Epithelial cell of esophagus (primary cell): ENCODE measurements at regions not wholly inside any gene's neighbourhood (a gene's known extent, or its start where the extent isn't known, plus 50 kb on each side); places are given as distances from the start of the nearest gene placed in this dataset.

Experiments used
- DNase-seq: peaks from one replicate; pipeline ENCODE4 v3.0.0; 2010; ENCODE audit warnings: low read depth
- H3K4me3 ChIP-seq: 2 replicates; pipeline ENCODE4 v1.5.1; 2011; ENCODE audit warnings: mild to moderate bottlenecking, low read length, control low read depth
- CTCF ChIP-seq: IDR thresholded peaks from 2 replicates; pipeline ENCODE4 v1.5.1; 2011; ENCODE audit warnings: low read depth, mild to moderate bottlenecking, low read length, control low read depth, inconsistent platforms; ENCODE audit not compliant: insufficient read depth; ENCODE audit errors: missing control alignments

DNA sequence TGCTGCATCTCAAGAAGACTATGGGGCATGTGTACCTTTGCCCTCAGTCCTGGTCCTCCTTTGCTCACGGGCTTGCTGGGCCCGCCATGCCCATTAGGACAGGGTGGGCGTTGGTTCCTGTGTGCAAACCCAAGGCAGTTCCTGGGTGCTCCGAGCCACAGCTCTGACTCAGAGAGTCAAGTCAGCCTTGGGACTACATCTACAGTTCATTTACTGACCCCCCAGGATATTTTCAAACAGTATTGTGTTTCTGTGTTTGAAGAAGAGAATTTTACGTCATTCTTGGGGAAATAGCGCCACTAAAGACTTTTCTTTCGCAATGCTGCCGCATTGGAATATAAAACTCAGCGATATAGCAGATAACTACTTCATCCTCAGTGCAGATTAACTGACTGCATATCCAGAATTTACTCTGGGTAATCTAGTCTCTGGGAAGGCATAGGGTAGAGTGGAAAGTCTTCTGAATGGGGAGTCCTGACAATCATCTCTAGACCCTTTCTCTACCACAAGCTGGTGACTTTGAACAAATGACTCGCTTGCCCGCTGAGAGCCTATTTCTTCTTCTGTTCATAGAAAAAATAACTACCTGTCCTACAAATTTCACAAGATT is 638.9 kb upstream of the FZD8 start:
- DNase-seq = no peak
- no peak overlapping the region for H3K4me3 ChIP-seq
- TF ChIP-seq CTCF = no peak

GRCh38 chr10:36280321-36280741 is 638.2 kb upstream of the FZD8 start:
- DNase-seq = peak; percentile 17
- no peak overlapping the region for H3K4me3 ChIP-seq
- TF ChIP-seq CTCF = no peak

DNA sequence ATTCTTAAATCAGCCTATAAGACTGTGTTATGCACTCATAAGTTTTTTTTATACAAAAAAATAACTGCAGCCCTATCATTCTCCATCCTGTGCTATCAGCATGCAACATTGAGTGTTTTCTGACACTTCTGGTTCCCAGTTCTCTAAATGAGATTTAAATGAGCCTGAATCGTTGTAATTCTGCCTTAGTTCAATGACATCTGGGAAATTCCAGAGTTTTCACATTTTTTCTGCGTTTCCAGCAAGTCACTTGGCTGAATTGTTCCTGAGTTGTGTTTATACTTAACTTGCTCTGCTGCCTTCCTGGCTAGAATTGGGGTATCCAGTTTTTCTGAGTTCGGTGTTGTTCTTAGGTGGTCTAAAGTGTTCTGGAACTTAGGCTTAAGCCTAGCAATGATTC is 636.1 kb upstream of the FZD8 start:
- no peak for DNase-seq
- no peak for TF ChIP-seq CTCF
- no peak overlapping the region for H3K4me3 ChIP-seq

- no peak for TF ChIP-seq CTCF
- no peak overlapping the region for H3K4me3 ChIP-seq
- no peak for DNase-seq
Observed at GRCh38 chr10:36277459-36277858, 635.4 kb upstream of the FZD8 start.

GRCh38 chr10:36271627-36272340 is 629.7 kb upstream of the FZD8 start:
- H3K4me3 ChIP-seq = no peak overlapping the region
- DNase-seq = peak; percentile 89
- no peak for TF ChIP-seq CTCF

- H3K4me3 ChIP-seq = no peak overlapping the region
- TF ChIP-seq CTCF = no peak
- peak; percentile 14 for DNase-seq
Observed at GRCh38 chr10:36269222-36269621, 627.1 kb upstream of the FZD8 start.

GRCh38 chr10:36266923-36267322 is 624.8 kb upstream of the FZD8 start:
- DNase-seq = peak; percentile 83
- no peak for TF ChIP-seq CTCF
- no peak overlapping the region for H3K4me3 ChIP-seq
